ENCODE measurements at regions not wholly inside any gene's neighbourhood (a gene's known extent, or its start where the extent isn't known, plus 50 kb on each side); places are given as distances from the start of the nearest gene placed in this dataset.

DNA sequence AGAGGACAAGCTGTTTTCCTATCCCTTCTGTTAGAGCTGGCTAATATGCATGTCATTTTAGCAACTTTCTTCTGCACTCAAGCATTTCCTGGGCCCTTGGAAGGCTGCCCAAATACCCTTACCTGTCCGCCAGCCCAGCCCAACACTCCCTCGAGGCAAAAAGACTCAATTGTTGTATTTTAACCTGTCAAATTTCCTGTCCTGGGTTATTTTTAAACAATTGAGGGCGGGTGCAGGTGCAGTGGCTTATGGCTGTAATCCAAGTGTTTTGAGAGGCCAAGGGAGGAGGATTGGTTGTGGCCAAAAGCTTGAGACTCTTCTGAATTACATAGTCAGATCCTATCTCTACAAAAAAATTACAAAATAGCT, 125.0 kb upstream of the ARHGAP28 start:
- Histone ChIP-seq H3K9me3 (replicated peaks; ENCODE audit: control insufficient read depth, insufficient read depth, low read depth, low read length) (no peaks in the 10 kb centered on the region), H3K4me1 (replicated peaks in 1 of 2; ENCODE audit: control insufficient read depth in 2 of 2, insufficient read depth in 2 of 2, low read length in 2 of 2) (no peaks in the 10 kb centered on the region), H3K9me1 (ENCODE audit: control insufficient read depth, insufficient read depth, low read length) (no peaks in the 10 kb centered on the region), H3K27ac (ENCODE audit: extremely low read depth, low read depth, low read length) (no peak overlapping the region), H3K4me2 (ENCODE audit: insufficient read depth, low read length) (no peak overlapping the region), H3K27me3 (ENCODE audit: control insufficient read depth in 2 of 2, insufficient read depth in 2 of 2, low read length in 2 of 2) (peaks cover 0 to 9% of the 10 kb centered on the region in 2 experiments; a peak in 1 of 5 replicates), H2AFZ (ENCODE audit: low read depth, low read length) (no peak overlapping the region), H3K79me2 (ENCODE audit: control insufficient read depth, insufficient read depth, low read length) (no peaks in the 10 kb centered on the region), H3K4me3 (no peak overlapping the region), H4K20me1 (replicated peaks; ENCODE audit: control insufficient read depth, insufficient read depth, low read length) (no peaks in the 10 kb centered on the region), H3K36me3 (ENCODE audit: control insufficient read depth, insufficient read depth, low read length) (no peaks in the 10 kb centered on the region), H3K9ac (ENCODE audit: insufficient read depth in 1 of 2, low read depth in 2 of 2, low read length in 2 of 2) (no peak overlapping the region)
- in situ Hi-C loops (cut with MboI) (no loop called here), intact Hi-C loops (cut with micrococcal nuclease) (no loop called here)
- ChIA-PET POLR2A (no interaction called here), CTCF (ENCODE audit: low intra/inter-chr PET ratio) (interaction anchor here (0.7 kb wide), 2 partner anchors 72 to 124 kb away, joined by 3 read pairs; no protein-coding TSS in a partner anchor)
- FAIRE-seq: no peak
- no TSS peak for BruUV-seq (replicated peaks)
- ATAC-seq: no peak
- DNase-seq (ENCODE audit: extremely low read depth in 1 of 4, low spot score in 3 of 4): no peak
- no peak for TF ChIP-seq ZBTB17 (CRISPR knock-in tag; IDR thresholded peaks at IDR 0.05)
- TF ChIP-seq, protein P1, sequence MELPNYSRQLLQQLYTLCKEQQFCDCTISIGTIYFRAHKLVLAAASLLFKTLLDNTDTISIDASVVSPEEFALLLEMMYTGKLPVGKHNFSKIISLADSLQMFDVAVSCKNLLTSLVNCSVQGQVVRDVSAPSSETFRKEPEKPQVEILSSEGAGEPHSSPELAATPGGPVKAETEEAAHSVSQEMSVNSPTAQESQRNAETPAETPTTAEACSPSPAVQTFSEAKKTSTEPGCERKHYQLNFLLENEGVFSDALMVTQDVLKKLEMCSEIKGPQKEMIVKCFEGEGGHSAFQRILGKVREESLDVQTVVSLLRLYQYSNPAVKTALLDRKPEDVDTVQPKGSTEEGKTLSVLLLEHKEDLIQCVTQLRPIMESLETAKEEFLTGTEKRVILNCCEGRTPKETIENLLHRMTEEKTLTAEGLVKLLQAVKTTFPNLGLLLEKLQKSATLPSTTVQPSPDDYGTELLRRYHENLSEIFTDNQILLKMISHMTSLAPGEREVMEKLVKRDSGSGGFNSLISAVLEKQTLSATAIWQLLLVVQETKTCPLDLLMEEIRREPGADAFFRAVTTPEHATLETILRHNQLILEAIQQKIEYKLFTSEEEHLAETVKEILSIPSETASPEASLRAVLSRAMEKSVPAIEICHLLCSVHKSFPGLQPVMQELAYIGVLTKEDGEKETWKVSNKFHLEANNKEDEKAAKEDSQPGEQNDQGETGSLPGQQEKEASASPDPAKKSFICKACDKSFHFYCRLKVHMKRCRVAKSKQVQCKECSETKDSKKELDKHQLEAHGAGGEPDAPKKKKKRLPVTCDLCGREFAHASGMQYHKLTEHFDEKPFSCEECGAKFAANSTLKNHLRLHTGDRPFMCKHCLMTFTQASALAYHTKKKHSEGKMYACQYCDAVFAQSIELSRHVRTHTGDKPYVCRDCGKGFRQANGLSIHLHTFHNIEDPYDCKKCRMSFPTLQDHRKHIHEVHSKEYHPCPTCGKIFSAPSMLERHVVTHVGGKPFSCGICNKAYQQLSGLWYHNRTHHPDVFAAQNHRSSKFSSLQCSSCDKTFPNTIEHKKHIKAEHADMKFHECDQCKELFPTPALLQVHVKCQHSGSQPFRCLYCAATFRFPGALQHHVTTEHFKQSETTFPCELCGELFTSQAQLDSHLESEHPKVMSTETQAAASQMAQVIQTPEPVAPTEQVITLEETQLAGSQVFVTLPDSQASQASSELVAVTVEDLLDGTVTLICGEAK (IDR thresholded peaks at IDR 0.05): no peak
- TF ChIP-seq, protein P1 (CRISPR knock-in tag; IDR thresholded peaks at IDR 0.05): no peak
- no peak for TF ChIP-seq IFI16 (CRISPR knock-in tag; IDR thresholded peaks at IDR 0.05)
- TF ChIP-seq HDAC3 (IDR thresholded peaks at IDR 0.05; ENCODE audit: borderline replicate concordance, partially characterized antibody): no peak
- TF ChIP-seq, protein P2, sequence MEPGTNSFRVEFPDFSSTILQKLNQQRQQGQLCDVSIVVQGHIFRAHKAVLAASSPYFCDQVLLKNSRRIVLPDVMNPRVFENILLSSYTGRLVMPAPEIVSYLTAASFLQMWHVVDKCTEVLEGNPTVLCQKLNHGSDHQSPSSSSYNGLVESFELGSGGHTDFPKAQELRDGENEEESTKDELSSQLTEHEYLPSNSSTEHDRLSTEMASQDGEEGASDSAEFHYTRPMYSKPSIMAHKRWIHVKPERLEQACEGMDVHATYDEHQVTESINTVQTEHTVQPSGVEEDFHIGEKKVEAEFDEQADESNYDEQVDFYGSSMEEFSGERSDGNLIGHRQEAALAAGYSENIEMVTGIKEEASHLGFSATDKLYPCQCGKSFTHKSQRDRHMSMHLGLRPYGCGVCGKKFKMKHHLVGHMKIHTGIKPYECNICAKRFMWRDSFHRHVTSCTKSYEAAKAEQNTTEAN (CRISPR knock-in tag; IDR thresholded peaks at IDR 0.05): no peak
- TF ChIP-seq, protein P3, sequence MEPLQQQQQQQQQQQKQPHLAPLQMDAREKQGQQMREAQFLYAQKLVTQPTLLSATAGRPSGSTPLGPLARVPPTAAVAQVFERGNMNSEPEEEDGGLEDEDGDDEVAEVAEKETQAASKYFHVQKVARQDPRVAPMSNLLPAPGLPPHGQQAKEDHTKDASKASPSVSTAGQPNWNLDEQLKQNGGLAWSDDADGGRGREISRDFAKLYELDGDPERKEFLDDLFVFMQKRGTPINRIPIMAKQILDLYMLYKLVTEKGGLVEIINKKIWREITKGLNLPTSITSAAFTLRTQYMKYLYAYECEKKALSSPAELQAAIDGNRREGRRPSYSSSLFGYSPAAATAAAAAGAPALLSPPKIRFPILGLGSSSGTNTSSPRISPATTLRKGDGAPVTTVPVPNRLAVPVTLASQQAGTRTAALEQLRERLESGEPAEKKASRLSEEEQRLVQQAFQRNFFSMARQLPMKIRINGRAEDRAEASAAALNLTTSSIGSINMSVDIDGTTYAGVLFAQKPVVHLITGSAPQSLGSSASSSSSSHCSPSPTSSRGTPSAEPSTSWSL (CRISPR knock-in tag; IDR thresholded peaks at IDR 0.05; ENCODE audit: borderline replicate concordance): no peak
- TF ChIP-seq ZNF12 (CRISPR knock-in tag; IDR thresholded peaks at IDR 0.05): no peak
- no peak for TF ChIP-seq KDM1A (IDR thresholded peaks at IDR 0.05)
- 0% methylated on average over 3 of the region's 3 CpGs for WGBS (ENCODE audit: insufficient coverage, low coverage, missing lambda C conversion rate)
